CD4-positive, alpha-beta memory T cell (primary cell): ENCODE measurements at regions not wholly inside any gene's neighbourhood (a gene's known extent, or its start where the extent isn't known, plus 50 kb on each side); places are given as distances from the start of the nearest gene placed in this dataset.
A peak's percentile ranks its signal among the peaks of the same experiment; 100 is the strongest.

Source experiments
- CTCF ChIA-PET: fragments of 350-600 bp; sonication (Branson Sonifier 250); formaldehyde crosslinking; loops from one replicate; lab custom pipeline; 2021; ENCODE audit warnings: inconsistent platforms; ENCODE audit not compliant: partially characterized antibody; lab: Charles Lee
- POLR2A ChIA-PET: fragments of 350-600 bp; sonication (Branson Sonifier 250); formaldehyde crosslinking; loops from one replicate; lab custom pipeline; 2021; ENCODE audit not compliant: partially characterized antibody; lab: Charles Lee
- DNase-seq, 5 donors: peaks; one replicate each; pipeline versions ENCODE4 v3.0.0 to v3.0.0-alpha.2; 2020 to 2022; ENCODE audit warnings: mixed read lengths in 1 of 5
- H3K27ac ChIP-seq: one replicate; pipeline ENCODE4 v1.7.0; 2013; ENCODE audit warnings: low read depth, low read length
- H3K27me3 ChIP-seq: 2 replicates; pipeline ENCODE4 v1.7.0; 2013; ENCODE audit warnings: mild to moderate bottlenecking, low read length, moderate library complexity; ENCODE audit not compliant: insufficient read depth
- H3K36me3 ChIP-seq: 2 replicates; pipeline ENCODE4 v1.7.0; 2013; ENCODE audit warnings: mild to moderate bottlenecking, low read length, moderate library complexity; ENCODE audit not compliant: insufficient read depth
- H3K4me1 ChIP-seq: 2 replicates; pipeline ENCODE4 v1.7.0; 2013; ENCODE audit warnings: mild to moderate bottlenecking, low read length, moderate library complexity; ENCODE audit not compliant: insufficient read depth
- H3K4me3 ChIP-seq, 2 donors: one replicate each; pipeline ENCODE4 v1.7.0; 2013; ENCODE audit warnings: low read length in 2 of 2, mild to moderate bottlenecking in 1 of 2
- H3K9me3 ChIP-seq, 2 donors: one replicate each; pipeline ENCODE4 v1.7.0; 2013; ENCODE audit warnings: low read length in 2 of 2, control low read depth in 1 of 2; ENCODE audit not compliant: control insufficient read depth in 1 of 2
- H3K27ac Mint-ChIP-seq, 7 donors: one replicate each; pipeline ENCODE4 v1.8.0; 2020 to 2021; ENCODE audit warnings: mixed read lengths in 7 of 7, mild to moderate bottlenecking in 6 of 7, inconsistent platforms in 3 of 7, moderate library complexity in 3 of 7
- H3K27me3 Mint-ChIP-seq, 2 donors: one replicate each; pipeline ENCODE4 v1.8.0; 2020 to 2021; ENCODE audit warnings: mixed read lengths in 2 of 2
- H3K36me3 Mint-ChIP-seq, 2 donors: one replicate each; pipeline ENCODE4 v1.8.0; 2020 to 2021; ENCODE audit warnings: mixed read lengths in 2 of 2, inconsistent platforms in 1 of 2, mild to moderate bottlenecking in 1 of 2
- H3K4me1 Mint-ChIP-seq, 4 donors: one replicate each; pipeline ENCODE4 v1.8.0; 2020 to 2021; ENCODE audit warnings: mixed read lengths in 4 of 4, mild to moderate bottlenecking in 1 of 4
- H3K4me3 Mint-ChIP-seq, 8 donors: one replicate each; pipeline ENCODE4 v1.8.0; 2020 to 2021; ENCODE audit warnings: mixed read lengths in 8 of 8, mild to moderate bottlenecking in 7 of 8, moderate library complexity in 6 of 8, inconsistent platforms in 3 of 8
- H3K9me3 Mint-ChIP-seq, 8 donors: one replicate each; pipeline ENCODE4 v1.8.0; 2020 to 2021; ENCODE audit warnings: mixed read lengths in 8 of 8, mild to moderate bottlenecking in 5 of 8, inconsistent platforms in 3 of 8, moderate library complexity in 1 of 8
- intact Hi-C: fragments of 100-400 bp; cut with micrococcal nuclease; formaldehyde crosslinking; loops from one replicate; pipeline ENCODE4 v1.15.1; 2023

GRCh38 chr6:141267420-141267819, 865.3 kb upstream of the GJE1 start:
- Mint-ChIP-seq H3K27me3 (no peaks in the 10 kb centered on the region), H3K4me3 (no peak overlapping the region), H3K4me1 (peaks cover 0 to 9% (median 5%) of the 10 kb centered on the region in 4 donors), H3K9me3 (peaks cover 0 to 1% (median 0%) of the 10 kb centered on the region in 8 donors), H3K27ac (no peak overlapping the region), H3K36me3 (no peaks in the 10 kb centered on the region)
- ChIA-PET CTCF (no interaction called here), POLR2A (no interaction called here)
- H3K4me3 ChIP-seq, result no peak overlapping the region
- no peaks in the 10 kb centered on the region for H3K36me3 ChIP-seq
- no peak overlapping the region for H3K27ac ChIP-seq
- intact Hi-C loops, result no loop called here
- H3K27me3 ChIP-seq, result no peaks in the 10 kb centered on the region
- no peaks in the 10 kb centered on the region for H3K4me1 ChIP-seq
- H3K9me3 ChIP-seq, result no peaks in the 10 kb centered on the region
- DNase-seq, result no peak

DNA sequence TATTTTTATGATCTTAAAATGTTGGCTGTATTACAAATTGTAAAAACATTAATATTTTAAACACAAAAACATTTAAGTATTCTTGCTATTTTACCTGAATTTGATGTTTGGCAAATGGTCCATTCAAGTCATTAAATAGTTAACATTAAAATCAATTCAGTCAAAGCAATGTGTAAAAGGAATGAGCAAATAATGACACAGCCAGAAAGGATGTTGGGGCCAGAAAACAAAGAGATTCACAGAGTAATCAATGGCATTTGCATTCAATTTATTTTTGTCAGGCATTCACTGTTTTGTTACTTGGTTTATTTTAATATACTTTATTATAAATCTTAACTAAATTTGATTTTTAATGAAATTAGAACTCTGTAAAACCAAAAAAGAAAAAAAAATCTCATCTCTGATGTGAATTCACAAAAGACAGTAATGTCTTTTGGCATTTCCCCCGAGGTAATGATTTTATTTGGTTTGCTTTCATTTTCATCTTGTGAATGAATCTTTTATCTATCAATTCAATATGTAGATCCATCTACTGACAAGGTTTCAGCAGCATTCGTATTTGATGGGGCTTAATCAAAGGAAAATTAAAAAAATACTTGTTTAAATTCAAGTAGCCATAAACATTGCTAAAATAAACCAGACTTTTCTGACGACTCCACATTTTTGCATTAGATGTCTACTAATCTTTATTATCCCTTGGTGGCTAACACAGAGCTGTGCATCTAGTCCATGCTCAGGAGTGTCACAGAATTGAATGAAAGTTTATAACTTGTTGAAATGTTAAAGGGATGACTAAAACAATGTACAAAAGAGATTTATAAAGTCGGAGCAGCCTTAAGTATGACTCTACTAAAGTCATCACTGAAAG, 866.7 kb upstream of the GJE1 start:
- Mint-ChIP-seq H3K4me1 (peaks cover 0 to 9% (median 5%) of the 10 kb centered on the region in 4 donors), H3K36me3 (no peaks in the 10 kb centered on the region), H3K4me3 (peak overlapping the region in 4 of 8 donors; percentile 12 to 43 (median 34)), H3K9me3 (peaks cover 0 to 1% (median 0%) of the 10 kb centered on the region in 8 donors), H3K27me3 (no peaks in the 10 kb centered on the region), H3K27ac (peak overlapping the region in 1 of 7 donors; percentile 20)
- no peak for DNase-seq
- CTCF ChIA-PET, result no interaction called here
- H3K4me1 ChIP-seq, result no peaks in the 10 kb centered on the region
- H3K9me3 ChIP-seq, result no peaks in the 10 kb centered on the region
- H3K4me3 ChIP-seq, result no peak overlapping the region
- intact Hi-C loops, result no loop called here
- no peak overlapping the region for H3K27ac ChIP-seq
- POLR2A ChIA-PET, result no interaction called here
- H3K27me3 ChIP-seq, result no peaks in the 10 kb centered on the region
- no peaks in the 10 kb centered on the region for H3K36me3 ChIP-seq

- Histone ChIP-seq H3K9me3 (no peaks in the 10 kb centered on the region), H3K4me1 (no peaks in the 10 kb centered on the region), H3K27me3 (no peaks in the 10 kb centered on the region), H3K4me3 (no peak overlapping the region), H3K36me3 (no peaks in the 10 kb centered on the region), H3K27ac (no peak overlapping the region)
- no peak for DNase-seq
- peak overlapping the region in 1 of 7 donors; percentile 24 for H3K27ac Mint-ChIP-seq
- CTCF ChIA-PET, result no interaction called here
- intact Hi-C loops, result no loop called here
- no peak overlapping the region for H3K4me3 Mint-ChIP-seq
- H3K36me3 Mint-ChIP-seq, result no peaks in the 10 kb centered on the region
- peaks cover 0 to 9% (median 5%) of the 10 kb centered on the region in 4 donors for H3K4me1 Mint-ChIP-seq
- H3K27me3 Mint-ChIP-seq, result no peaks in the 10 kb centered on the region
- POLR2A ChIA-PET, result no interaction called here
- H3K9me3 Mint-ChIP-seq, result peaks cover 0 to 1% (median 0%) of the 10 kb centered on the region in 8 donors
Observed at GRCh38 chr6:141264101-141264500, 868.6 kb upstream of the GJE1 start.

- Mint-ChIP-seq H3K27ac (no peak overlapping the region), H3K36me3 (no peaks in the 10 kb centered on the region), H3K27me3 (no peaks in the 10 kb centered on the region), H3K4me1 (peaks cover 0 to 9% (median 5%) of the 10 kb centered on the region in 4 donors), H3K9me3 (peaks cover 0 to 1% (median 0%) of the 10 kb centered on the region in 8 donors), H3K4me3 (no peak overlapping the region)
- Histone ChIP-seq H3K36me3 (no peaks in the 10 kb centered on the region), H3K4me1 (no peaks in the 10 kb centered on the region), H3K4me3 (no peak overlapping the region), H3K27me3 (no peaks in the 10 kb centered on the region), H3K27ac (no peak overlapping the region), H3K9me3 (no peaks in the 10 kb centered on the region)
- intact Hi-C loops, result no loop called here
- no peak for DNase-seq
- POLR2A ChIA-PET, result no interaction called here
- CTCF ChIA-PET, result no interaction called here
Observed at GRCh38 chr6:141261672-141262060, 871.1 kb upstream of the GJE1 start.

DNA sequence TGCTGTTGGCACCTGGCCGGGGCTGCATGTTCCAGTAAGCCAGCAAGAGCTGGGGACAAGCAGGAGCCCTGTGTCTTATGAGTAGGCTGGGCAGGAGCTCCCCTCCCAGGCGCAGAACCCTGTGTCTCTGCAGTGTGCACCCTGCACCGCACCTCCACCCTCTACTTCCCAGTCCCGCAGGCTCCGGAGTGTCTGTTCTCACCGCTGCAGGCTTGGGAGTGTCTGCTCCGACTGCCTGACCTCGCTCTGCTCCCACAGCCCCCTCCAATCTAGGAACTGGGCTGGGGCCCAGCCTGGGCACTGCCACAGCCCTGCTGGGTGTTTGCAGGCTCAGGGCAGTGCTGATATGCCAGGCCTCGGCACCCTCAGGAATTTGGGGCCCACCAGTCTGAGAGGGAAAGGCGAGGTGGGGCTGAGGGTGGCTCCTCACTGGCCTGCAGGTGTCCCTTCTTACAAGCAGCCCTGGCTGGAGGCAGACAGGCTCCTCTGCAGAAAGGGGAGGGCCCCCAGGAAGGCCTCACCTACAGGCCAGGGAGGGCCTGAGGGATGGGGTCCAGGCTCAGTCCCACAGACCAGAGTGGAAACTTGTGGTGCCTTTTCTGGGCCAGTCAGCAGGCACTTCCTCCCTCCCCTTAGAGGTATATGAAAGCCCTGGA, 871.6 kb upstream of the GJE1 start:
- Mint-ChIP-seq H3K9me3 (peaks cover 0 to 1% (median 0%) of the 10 kb centered on the region in 8 donors), H3K36me3 (no peaks in the 10 kb centered on the region), H3K27me3 (no peaks in the 10 kb centered on the region), H3K4me3 (no peak overlapping the region), H3K4me1 (peaks cover 0 to 9% (median 3%) of the 10 kb centered on the region in 4 donors), H3K27ac (no peak overlapping the region)
- H3K27ac ChIP-seq, result no peak overlapping the region
- H3K4me1 ChIP-seq, result no peaks in the 10 kb centered on the region
- H3K27me3 ChIP-seq, result no peaks in the 10 kb centered on the region
- POLR2A ChIA-PET, result no interaction called here
- no peak for DNase-seq
- intact Hi-C loops, result no loop called here
- no peak overlapping the region for H3K4me3 ChIP-seq
- CTCF ChIA-PET, result no interaction called here
- H3K36me3 ChIP-seq, result no peaks in the 10 kb centered on the region
- no peaks in the 10 kb centered on the region for H3K9me3 ChIP-seq

DNA sequence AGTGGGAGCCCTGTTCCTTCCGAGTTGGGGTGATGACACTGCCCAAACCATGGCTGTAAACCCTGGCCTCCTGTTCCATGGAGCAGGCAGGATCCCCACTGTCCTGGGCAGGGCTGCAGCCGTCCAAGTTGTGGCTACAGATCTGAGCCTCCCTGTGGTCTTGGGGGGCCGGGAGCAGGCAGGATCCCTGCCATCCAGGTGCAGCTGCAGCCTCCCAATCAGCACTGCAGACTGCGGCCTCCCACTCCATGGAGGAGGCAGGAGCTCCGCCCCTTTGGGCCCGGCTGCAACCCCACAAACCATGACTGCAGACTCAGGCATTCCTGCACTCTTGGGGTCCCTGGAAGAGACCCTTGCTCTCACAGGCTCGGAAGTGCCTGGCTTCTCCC, 872.1 kb upstream of the GJE1 start:
- Mint-ChIP-seq H3K36me3 (no peaks in the 10 kb centered on the region), H3K27ac (no peak overlapping the region), H3K27me3 (no peaks in the 10 kb centered on the region), H3K4me1 (peaks cover 0 to 9% (median under 1%) of the 10 kb centered on the region in 4 donors), H3K9me3 (peaks cover 0 to 2% (median 0%) of the 10 kb centered on the region in 8 donors), H3K4me3 (no peak overlapping the region)
- intact Hi-C loops, result no loop called here
- ChIA-PET CTCF (no interaction called here), POLR2A (no interaction called here)
- Histone ChIP-seq H3K9me3 (no peaks in the 10 kb centered on the region), H3K27ac (no peak overlapping the region), H3K27me3 (no peaks in the 10 kb centered on the region), H3K4me1 (no peaks in the 10 kb centered on the region), H3K36me3 (no peaks in the 10 kb centered on the region), H3K4me3 (no peak overlapping the region)
- no peak for DNase-seq

DNA sequence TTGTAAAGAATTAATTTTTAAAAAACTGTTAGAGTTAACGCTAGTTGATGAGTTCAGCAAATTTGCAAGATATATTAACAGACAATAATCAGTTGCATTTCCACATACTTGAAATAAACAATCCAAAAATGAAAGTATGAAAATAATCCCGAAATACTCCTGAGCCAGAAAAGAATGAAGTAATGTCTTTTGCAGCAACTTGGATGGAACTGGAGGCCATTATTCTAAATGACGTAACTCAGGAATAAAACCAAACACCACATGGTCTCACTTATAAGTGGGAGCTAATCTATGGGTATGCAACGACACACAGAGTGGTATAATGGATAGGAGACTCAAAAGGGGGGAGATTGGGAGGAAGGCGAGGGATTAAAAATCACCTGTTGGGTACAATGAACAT, 872.9 kb upstream of the GJE1 start:
- no peak overlapping the region for H3K27ac Mint-ChIP-seq
- intact Hi-C loops, result no loop called here
- H3K27me3 Mint-ChIP-seq, result no peaks in the 10 kb centered on the region
- H3K9me3 ChIP-seq, result no peaks in the 10 kb centered on the region
- peaks cover 0 to 9% (median under 1%) of the 10 kb centered on the region in 4 donors for H3K4me1 Mint-ChIP-seq
- ChIA-PET CTCF (no interaction called here), POLR2A (no interaction called here)
- H3K27ac ChIP-seq, result no peak overlapping the region
- H3K27me3 ChIP-seq, result no peaks in the 10 kb centered on the region
- H3K36me3 Mint-ChIP-seq, result no peaks in the 10 kb centered on the region
- no peak overlapping the region for H3K4me3 Mint-ChIP-seq
- DNase-seq, result no peak
- H3K9me3 Mint-ChIP-seq, result peaks cover 0 to 4% (median 0%) of the 10 kb centered on the region in 8 donors
- H3K4me3 ChIP-seq, result no peak overlapping the region
- H3K36me3 ChIP-seq, result no peaks in the 10 kb centered on the region
- no peaks in the 10 kb centered on the region for H3K4me1 ChIP-seq
